NCI-H1694 (cell line): ENCODE measurements at regions not wholly inside any gene's neighbourhood (a gene's known extent, or its start where the extent isn't known, plus 50 kb on each side); places are given as distances from the start of the nearest gene placed in this dataset.
A peak's percentile ranks its signal among the peaks of the same experiment; 100 is the strongest.

ENCODE experiments used
- DNase-seq: peaks from one replicate; lab custom pipeline; 2025; lab: John Stamatoyannopoulos, UW

DNA sequence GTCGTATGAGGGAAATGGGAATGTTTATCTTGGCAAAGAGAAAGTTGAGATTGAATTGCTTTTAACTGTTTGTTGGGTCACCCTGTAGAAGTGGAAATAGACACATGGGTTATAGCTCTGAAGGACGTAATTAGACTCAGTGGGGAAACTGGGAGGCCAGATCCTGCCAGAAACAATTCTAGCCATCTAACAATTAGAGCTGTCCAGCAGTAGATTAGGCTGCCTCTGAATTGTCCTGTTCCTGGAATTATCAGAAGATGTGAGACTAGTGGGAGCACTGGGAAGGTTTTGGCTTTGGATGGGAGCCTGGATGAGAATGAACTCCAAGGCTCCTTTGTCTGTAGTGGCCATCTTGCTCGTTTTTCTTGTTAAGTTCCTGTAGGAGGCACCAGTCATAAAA, 61.9 kb upstream of the IGFBP7 start:
- no peak for DNase-seq

DNA sequence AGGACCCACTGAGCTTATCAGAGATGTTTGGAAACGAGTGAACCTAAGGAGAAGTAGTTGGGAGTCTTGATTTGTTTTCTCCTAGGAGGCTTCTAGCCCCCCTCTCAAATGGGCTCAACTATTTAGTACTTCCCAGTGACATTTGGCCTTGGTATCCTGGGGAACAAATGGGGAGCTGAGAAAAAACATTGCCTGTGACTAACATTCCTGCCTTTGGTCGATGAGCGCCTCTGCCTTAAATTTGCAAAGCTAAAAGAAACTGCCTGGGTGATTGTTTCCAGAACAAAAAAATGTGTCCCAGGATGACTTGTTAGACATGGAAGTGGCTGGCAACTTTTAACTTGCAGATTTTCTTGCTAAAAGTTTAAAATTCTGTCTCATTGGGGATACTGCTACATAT, 58.8 kb upstream of the IGFBP7 start:
- no peak for DNase-seq

DNA sequence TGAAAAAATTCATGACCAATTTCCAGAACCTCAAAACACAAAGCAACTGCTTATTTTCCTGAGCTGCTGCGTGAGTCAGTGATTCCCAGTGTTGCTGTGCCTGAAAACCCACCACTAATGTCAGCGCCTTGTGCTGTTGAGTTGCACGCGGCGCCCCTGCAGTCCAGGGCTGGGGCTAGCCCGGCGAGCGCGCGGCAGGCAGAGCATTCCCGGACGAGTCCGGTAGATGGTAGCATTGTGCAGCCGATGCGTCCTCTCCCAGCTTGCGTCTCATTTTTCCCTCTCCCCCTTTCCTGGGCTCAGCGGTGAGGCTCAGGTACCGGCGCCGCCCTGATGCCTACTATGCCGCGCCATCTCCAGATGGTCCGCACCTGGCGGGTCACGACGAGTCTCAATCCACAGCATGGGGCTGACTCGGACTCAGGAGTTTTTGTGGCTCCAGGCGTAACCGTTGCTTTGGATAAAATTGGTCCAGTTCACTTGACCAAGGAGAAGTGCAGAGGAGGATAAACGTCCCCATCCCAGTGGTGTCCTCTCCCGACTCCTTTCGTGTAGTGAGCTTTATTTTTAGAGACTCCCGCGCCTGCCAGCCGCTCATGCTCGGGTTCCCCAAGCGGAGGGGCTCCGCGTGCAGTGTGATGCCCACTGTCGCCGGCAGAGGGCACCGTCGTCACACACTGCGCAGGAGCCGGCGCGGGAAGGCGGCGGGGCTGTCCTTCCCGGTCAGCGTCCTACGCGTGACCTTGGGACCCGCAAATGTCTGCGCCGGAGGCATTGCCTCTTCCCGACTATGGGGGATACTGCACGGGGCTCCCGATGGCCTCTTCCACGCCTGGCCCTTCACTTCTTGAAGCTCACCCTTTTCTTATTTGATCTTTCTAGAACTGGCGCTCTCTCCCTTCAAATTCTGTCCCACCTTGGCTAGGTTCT, 53.6 kb upstream of the IGFBP7 start:
- DNase-seq: peak; percentile 63

DNA sequence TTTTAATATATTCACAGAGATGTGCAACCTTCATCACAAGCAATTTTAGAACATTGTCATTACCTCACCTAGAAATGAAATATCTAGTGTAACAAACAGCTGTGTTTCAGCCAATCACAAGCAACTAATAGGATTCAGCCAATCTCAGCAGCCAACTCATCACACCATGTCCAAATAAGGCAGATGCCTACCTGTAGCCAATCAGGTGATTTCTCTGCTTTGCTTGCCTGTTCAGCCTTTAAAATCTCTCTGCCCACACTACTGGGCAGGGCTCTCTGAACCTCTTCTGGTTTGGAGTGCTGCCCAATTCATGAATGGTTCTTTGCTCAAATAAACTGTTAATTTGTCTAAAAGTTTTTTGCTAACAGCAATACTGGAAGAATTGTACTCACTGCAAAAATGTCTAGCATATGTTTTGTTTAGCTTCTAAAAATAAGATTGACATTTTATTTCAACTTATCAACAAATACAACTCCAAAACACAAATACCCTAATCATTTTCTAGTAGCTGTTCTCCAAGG, 52.4 kb upstream of the IGFBP7 start:
- DNase-seq: no peak
